GM10266 (cell line): ENCODE measurements at regions not wholly inside any gene's neighbourhood (a gene's known extent, or its start where the extent isn't known, plus 50 kb on each side); places are given as distances from the start of the nearest gene placed in this dataset.

Source experiments
- DNase-seq: peaks from one replicate; pipeline ENCODE4 v3.0.0; 2012; ENCODE audit errors: extremely low spot score
- TF ChIP-seq, protein P1 (sequence below): IDR thresholded peaks from 2 replicates; pipeline ENCODE4 v1.5.1; 2012; ENCODE audit warnings: mild to moderate bottlenecking, low read depth; ENCODE audit not compliant: control insufficient read depth, insufficient read depth; ENCODE audit errors: missing control alignments

DNA sequence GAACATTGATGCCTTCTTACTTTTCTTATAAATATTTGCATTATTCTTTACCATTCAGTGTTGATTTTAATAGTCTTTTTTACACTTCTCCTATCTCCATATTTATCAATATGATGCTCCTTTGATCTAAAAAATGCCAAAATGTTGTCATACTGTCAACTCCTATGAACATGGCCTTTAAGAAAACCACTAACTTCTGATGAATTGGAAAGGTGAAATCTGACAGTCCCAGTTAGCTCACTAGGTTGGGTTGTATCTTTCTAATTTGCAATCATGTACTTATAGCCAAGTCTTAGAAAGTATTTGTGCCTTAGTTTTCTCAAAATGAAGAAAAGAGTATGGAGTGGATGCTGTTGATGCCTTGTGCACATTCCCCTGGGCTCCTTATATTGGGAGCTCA is 75.4 kb upstream of the SPACA1 start:
- no peak for DNase-seq
- TF ChIP-seq, protein P1, sequence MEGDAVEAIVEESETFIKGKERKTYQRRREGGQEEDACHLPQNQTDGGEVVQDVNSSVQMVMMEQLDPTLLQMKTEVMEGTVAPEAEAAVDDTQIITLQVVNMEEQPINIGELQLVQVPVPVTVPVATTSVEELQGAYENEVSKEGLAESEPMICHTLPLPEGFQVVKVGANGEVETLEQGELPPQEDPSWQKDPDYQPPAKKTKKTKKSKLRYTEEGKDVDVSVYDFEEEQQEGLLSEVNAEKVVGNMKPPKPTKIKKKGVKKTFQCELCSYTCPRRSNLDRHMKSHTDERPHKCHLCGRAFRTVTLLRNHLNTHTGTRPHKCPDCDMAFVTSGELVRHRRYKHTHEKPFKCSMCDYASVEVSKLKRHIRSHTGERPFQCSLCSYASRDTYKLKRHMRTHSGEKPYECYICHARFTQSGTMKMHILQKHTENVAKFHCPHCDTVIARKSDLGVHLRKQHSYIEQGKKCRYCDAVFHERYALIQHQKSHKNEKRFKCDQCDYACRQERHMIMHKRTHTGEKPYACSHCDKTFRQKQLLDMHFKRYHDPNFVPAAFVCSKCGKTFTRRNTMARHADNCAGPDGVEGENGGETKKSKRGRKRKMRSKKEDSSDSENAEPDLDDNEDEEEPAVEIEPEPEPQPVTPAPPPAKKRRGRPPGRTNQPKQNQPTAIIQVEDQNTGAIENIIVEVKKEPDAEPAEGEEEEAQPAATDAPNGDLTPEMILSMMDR, result no peak

- no peak for DNase-seq
- TF ChIP-seq, protein P1, result no peak
These were observed 75.9 kb upstream of the SPACA1 start for GRCh38 chr6:87971605-87972262.

- TF ChIP-seq, protein P1, result peak; percentile 7
- no peak for DNase-seq
These were observed 79.0 kb upstream of the SPACA1 start for GRCh38 chr6:87968435-87969278.

- DNase-seq, result no peak
- TF ChIP-seq, protein P1, result no peak
These were observed 81.8 kb upstream of the SPACA1 start for GRCh38 chr6:87965806-87966205.

- DNase-seq, result no peak
- TF ChIP-seq, protein P1, result no peak
These were observed 88.6 kb upstream of the SPACA1 start for GRCh38 chr6:87959083-87959482.

DNA sequence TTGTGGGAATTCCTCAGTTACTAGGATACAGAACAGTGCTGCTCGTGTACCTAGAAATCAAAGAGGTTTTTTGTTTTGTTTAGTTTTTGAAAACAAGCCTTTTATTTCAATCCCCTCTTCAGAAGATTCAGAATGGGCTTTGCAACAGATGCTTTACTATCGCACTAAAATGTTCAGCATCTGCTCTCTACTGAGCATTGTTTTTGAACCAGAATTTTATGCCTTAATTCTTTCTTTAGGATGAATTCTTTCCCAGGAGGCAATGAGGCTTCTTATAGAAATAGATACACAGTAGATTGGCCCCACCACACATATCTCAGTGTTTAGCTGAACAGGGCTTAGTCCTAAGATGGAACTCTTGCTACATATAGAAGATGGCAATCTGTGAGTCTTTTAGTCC is 95.9 kb upstream of the SPACA1 start:
- DNase-seq, result no peak

GRCh38 chr6:87950614-87951013 is 97.0 kb upstream of the SPACA1 start:
- no peak for DNase-seq
- TF ChIP-seq, protein P1, result no peak

More for the DNA sequence above, 95.9 kb upstream of the SPACA1 start:
- TF ChIP-seq, protein P1, result no peak
